ENCODE measurements at regions not wholly inside any gene's neighbourhood (a gene's known extent, or its start where the extent isn't known, plus 50 kb on each side); places are given as distances from the start of the nearest gene placed in this dataset.

- Histone ChIP-seq H3K9me2 (ENCODE audit: insufficient read depth, low read length) (no peaks in the 10 kb centered on the region), H3K4me1 (ENCODE audit: insufficient read depth, low read length, poor library complexity, severe bottlenecking) (no peaks in the 10 kb centered on the region), H3K4me2 (ENCODE audit: low read length) (no peak overlapping the region), H3K27ac (ENCODE audit: low read depth, low read length, poor library complexity, severe bottlenecking) (no peak overlapping the region), H2AFZ (ENCODE audit: low read length) (no peak overlapping the region), H3K36me3 (ENCODE audit: insufficient read depth, low read length) (no peaks in the 10 kb centered on the region), H4K20me1 (ENCODE audit: insufficient read depth, low read length) (no peaks in the 10 kb centered on the region), H3K9me3 (ENCODE audit: low read length) (no peaks in the 10 kb centered on the region), H3K4me3 (ENCODE audit: low read depth, low read length, poor library complexity, severe bottlenecking) (no peak overlapping the region), H3K79me2 (ENCODE audit: insufficient read depth, low read depth, low read length) (no peaks in the 10 kb centered on the region)
- no TSS peak for BruUV-seq (replicated peaks)
- intact Hi-C loops (cut with micrococcal nuclease; ENCODE audit: unreplicated experiment), result no loop called here
- ChIA-PET CTCF (ENCODE audit: unreplicated experiment) (no interaction called here), POLR2A (no interaction called here)
- no peak for TF ChIP-seq CTCF (conservative IDR thresholded peaks at IDR 0.05; ENCODE audit: low read length)
- TF ChIP-seq EZH2phosphoT487 (IDR thresholded peaks at IDR 0.05; ENCODE audit: borderline replicate concordance, low read depth, low read length), result no peak
- no peak for DNase-seq (ENCODE audit: low spot score)
These were observed 221.3 kb upstream of the DCC start for GRCh38 chr18:52118684-52119083.

- H2AFZ ChIP-seq (ENCODE audit: low read length), result no peak overlapping the region
- no peaks in the 10 kb centered on the region for H3K79me2 ChIP-seq (ENCODE audit: insufficient read depth, low read depth, low read length)
- no peak for DNase-seq (ENCODE audit: low spot score)
- TF ChIP-seq EZH2phosphoT487 (IDR thresholded peaks at IDR 0.05; ENCODE audit: borderline replicate concordance, low read depth, low read length) (no peak), CTCF (conservative IDR thresholded peaks at IDR 0.05; ENCODE audit: low read length) (no peak)
- H3K9me3 ChIP-seq (ENCODE audit: low read length), result no peaks in the 10 kb centered on the region
- H3K4me1 ChIP-seq (ENCODE audit: insufficient read depth, low read length, poor library complexity, severe bottlenecking), result no peaks in the 10 kb centered on the region
- H4K20me1 ChIP-seq (ENCODE audit: insufficient read depth, low read length), result no peaks in the 10 kb centered on the region
- H3K27ac ChIP-seq (ENCODE audit: low read depth, low read length, poor library complexity, severe bottlenecking), result no peak overlapping the region
- H3K9me2 ChIP-seq (ENCODE audit: insufficient read depth, low read length), result no peaks in the 10 kb centered on the region
- BruUV-seq (replicated peaks), result no TSS peak
- intact Hi-C loops (cut with micrococcal nuclease; ENCODE audit: unreplicated experiment), result no loop called here
- CTCF ChIA-PET (ENCODE audit: unreplicated experiment), result no interaction called here
- POLR2A ChIA-PET, result no interaction called here
- no peaks in the 10 kb centered on the region for H3K36me3 ChIP-seq (ENCODE audit: insufficient read depth, low read length)
- H3K4me2 ChIP-seq (ENCODE audit: low read length), result no peak overlapping the region
- no peak overlapping the region for H3K4me3 ChIP-seq (ENCODE audit: low read depth, low read length, poor library complexity, severe bottlenecking)
These were observed 209.2 kb upstream of the DCC start for GRCh38 chr18:52130624-52131301.

- Histone ChIP-seq H3K79me2 (ENCODE audit: insufficient read depth, low read depth, low read length) (no peaks in the 10 kb centered on the region), H3K36me3 (ENCODE audit: insufficient read depth, low read length) (no peaks in the 10 kb centered on the region), H2AFZ (ENCODE audit: low read length) (no peak overlapping the region), H3K4me3 (ENCODE audit: low read depth, low read length, poor library complexity, severe bottlenecking) (no peak overlapping the region), H3K4me2 (ENCODE audit: low read length) (no peak overlapping the region), H3K4me1 (ENCODE audit: insufficient read depth, low read length, poor library complexity, severe bottlenecking) (no peaks in the 10 kb centered on the region), H3K9me2 (ENCODE audit: insufficient read depth, low read length) (no peaks in the 10 kb centered on the region), H4K20me1 (ENCODE audit: insufficient read depth, low read length) (no peaks in the 10 kb centered on the region), H3K27ac (ENCODE audit: low read depth, low read length, poor library complexity, severe bottlenecking) (no peak overlapping the region), H3K9me3 (ENCODE audit: low read length) (no peaks in the 10 kb centered on the region)
- DNase-seq (ENCODE audit: low spot score), result no peak
- CTCF ChIA-PET (ENCODE audit: unreplicated experiment), result no interaction called here
- intact Hi-C loops (cut with micrococcal nuclease; ENCODE audit: unreplicated experiment), result no loop called here
- no peak for TF ChIP-seq CTCF (conservative IDR thresholded peaks at IDR 0.05; ENCODE audit: low read length)
- TF ChIP-seq EZH2phosphoT487 (IDR thresholded peaks at IDR 0.05; ENCODE audit: borderline replicate concordance, low read depth, low read length), result no peak
- POLR2A ChIA-PET, result no interaction called here
- no TSS peak for BruUV-seq (replicated peaks)
These were observed 208.2 kb upstream of the DCC start for GRCh38 chr18:52131845-52132244.

Data from OCI-LY7 (cell line).